ENCODE measurements at regions not wholly inside any gene's neighbourhood (a gene's known extent, or its start where the extent isn't known, plus 50 kb on each side); places are given as distances from the start of the nearest gene placed in this dataset.
"Not testable (repeated sequence)": the region's sequence is repeated elsewhere in the genome, so short reads cannot be mapped to it uniquely, and the experiment has no call there.

GRCh38 chr16:21503574-21503920 lies 95.8 kb upstream of the METTL9 start:
- not testable (repeated sequence) for TF ChIP-seq CTCF (conservative IDR thresholded peaks at IDR 0.05; ENCODE audit: low read depth, low read length); EZH2 (IDR thresholded peaks at IDR 0.05; ENCODE audit: borderline replicate concordance, low read depth, low read length, poor library complexity, severe bottlenecking)
